GM23338 (cell line): ENCODE measurements at regions not wholly inside any gene's neighbourhood (a gene's known extent, or its start where the extent isn't known, plus 50 kb on each side); places are given as distances from the start of the nearest gene placed in this dataset.

Source experiments
- ATAC-seq: fragments of 200-7000 bp; cut with Tn5 transposase; 3 replicates; pipeline ENCODE4 v1.9.1; 2020
- DNase-seq: peaks from one replicate; pipeline ENCODE4 v3.0.0-alpha.2; 2015; ENCODE audit warnings: low spot score
- H2AFZ ChIP-seq: fragments of 200-600 bp; sonication (generic); 2 replicates; pipeline ENCODE4 v1.8.0; 2016; ENCODE audit warnings: antibody characterized with exemption, mild to moderate bottlenecking, moderate library complexity
- H3F3A ChIP-seq: fragments of 200-600 bp; sonication (generic); replicated peaks from 2 replicates; pipeline ENCODE4 v1.8.0; 2017; ENCODE audit warnings: antibody characterized with exemption, mixed run types, low read depth
- H3K27ac ChIP-seq: fragments of 200-600 bp; sonication (generic); 2 replicates; pipeline ENCODE4 v1.6.1; 2016; ENCODE audit warnings: low read depth
- H3K27me3 ChIP-seq: fragments of 200-600 bp; sonication (generic); 2 replicates; pipeline ENCODE4 v1.8.0; 2016; ENCODE audit warnings: mild to moderate bottlenecking, mixed run types, moderate library complexity; ENCODE audit not compliant: insufficient read depth
- H3K36me3 ChIP-seq: fragments of 200-600 bp; sonication (generic); 2 replicates; pipeline ENCODE4 v1.8.0; 2016; ENCODE audit warnings: mild to moderate bottlenecking; ENCODE audit not compliant: insufficient read depth
- H3K4me1 ChIP-seq: fragments of 200-600 bp; sonication (generic); 2 replicates; pipeline ENCODE4 v1.8.0; 2016; ENCODE audit warnings: mild to moderate bottlenecking, moderate library complexity; ENCODE audit not compliant: insufficient read depth
- H3K4me2 ChIP-seq: fragments of 200-600 bp; sonication (generic); 2 replicates; pipeline ENCODE4 v1.7.1; 2017; ENCODE audit warnings: mixed run types
- H3K4me3 ChIP-seq: fragments of 200-600 bp; sonication (generic); 2 replicates; pipeline ENCODE4 v1.6.1; 2016; ENCODE audit warnings: mixed run types
- H3K79me2 ChIP-seq: fragments of 200-600 bp; sonication (generic); replicated peaks from 2 replicates; pipeline ENCODE4 v1.8.0; 2017; ENCODE audit warnings: mild to moderate bottlenecking; ENCODE audit not compliant: insufficient read depth
- H3K9me2 ChIP-seq: fragments of 200-600 bp; sonication (generic); 2 replicates; pipeline ENCODE4 v1.8.0; 2017; ENCODE audit not compliant: insufficient read depth
- H4K20me1 ChIP-seq: fragments of 200-600 bp; sonication (generic); replicated peaks from 2 replicates; pipeline ENCODE4 v1.8.0; 2017; ENCODE audit warnings: mild to moderate bottlenecking; ENCODE audit not compliant: insufficient read depth
- H3K27ac Mint-ChIP-seq: 2 replicates; pipeline ENCODE4 v1.8.0; 2020; ENCODE audit warnings: inconsistent platforms, mild to moderate bottlenecking, moderate library complexity, mixed read lengths
- H3K27me3 Mint-ChIP-seq: 3 replicates; pipeline ENCODE4 v1.8.0; 2022; ENCODE audit warnings: low read depth, mild to moderate bottlenecking, moderate library complexity, mixed read lengths, inconsistent platforms; ENCODE audit not compliant: insufficient read depth, poor library complexity
- H3K36me3 Mint-ChIP-seq: 3 replicates; pipeline ENCODE4 v1.8.0; 2021; ENCODE audit warnings: low read depth, mild to moderate bottlenecking, inconsistent platforms, moderate library complexity, mixed read lengths
- H3K4me1 Mint-ChIP-seq: 3 replicates; pipeline ENCODE4 v1.8.0; 2020; ENCODE audit warnings: mild to moderate bottlenecking, inconsistent platforms, mixed read lengths
- H3K4me3 Mint-ChIP-seq: 3 replicates; pipeline ENCODE4 v1.8.0; 2021; ENCODE audit warnings: moderate library complexity, mild to moderate bottlenecking, inconsistent platforms, mixed read lengths
- H3K9me3 Mint-ChIP-seq: 3 replicates; pipeline ENCODE4 v1.8.0; 2020; ENCODE audit warnings: moderate library complexity, mild to moderate bottlenecking, inconsistent platforms, mixed read lengths
- CREB1 ChIP-seq: fragments of 250-450 bp; sonication (Bioruptor Pico); IDR thresholded peaks from 2 replicates; pipeline ENCODE4 v1.5.0; 2020; ENCODE audit warnings: low read depth, mild to moderate bottlenecking, moderate library complexity
- CTCF ChIP-seq, 2 experiments: fragments of 200-600 bp in 1 of 2; sonication (generic) in 1 of 2; conservative IDR thresholded peaks; 2 replicates each; pipeline versions ENCODE4 v1.5.1 to v1.6.1; 2016 to 2017; ENCODE audit warnings: antibody characterized with exemption in 2 of 2, low read depth in 2 of 2, mild to moderate bottlenecking in 2 of 2, moderate library complexity in 1 of 2
- ETS1 ChIP-seq: IDR thresholded peaks from 2 replicates; pipeline ENCODE4 v1.6.1; 2016; ENCODE audit warnings: antibody characterized with exemption
- EZH2 ChIP-seq: fragments of 200-600 bp; sonication (generic); IDR thresholded peaks from one replicate; pipeline ENCODE4 v1.8.0; 2017; ENCODE audit warnings: antibody characterized with exemption, mild to moderate bottlenecking, low read depth; ENCODE audit not compliant: unreplicated experiment
- EZH2phosphoT487 ChIP-seq: fragments of 200-600 bp; sonication (generic); IDR thresholded peaks from one replicate; pipeline ENCODE4 v1.8.1; 2018; ENCODE audit warnings: antibody characterized with exemption; ENCODE audit not compliant: unreplicated experiment
- JUNB ChIP-seq: IDR thresholded peaks from one replicate; pipeline ENCODE4 v1.6.1; 2016; ENCODE audit warnings: antibody characterized with exemption; ENCODE audit not compliant: unreplicated experiment
- NANOG ChIP-seq: IDR thresholded peaks from 2 replicates; pipeline ENCODE4 v1.6.1; 2016; ENCODE audit warnings: antibody characterized with exemption, borderline replicate concordance
- POLR2AphosphoS5 ChIP-seq: IDR thresholded peaks from 2 replicates; pipeline ENCODE4 v1.6.1; 2016; ENCODE audit warnings: antibody characterized with exemption, low read depth
- REST ChIP-seq: IDR thresholded peaks from one replicate; pipeline ENCODE4 v1.6.1; 2018; ENCODE audit warnings: antibody characterized with exemption; ENCODE audit not compliant: unreplicated experiment
- STAT1 ChIP-seq: IDR thresholded peaks from one replicate; pipeline ENCODE4 v1.6.1; 2016; ENCODE audit warnings: antibody characterized with exemption; ENCODE audit not compliant: unreplicated experiment
- ZNF114 ChIP-seq: fragments of 250-450 bp; sonication (Bioruptor Pico); IDR thresholded peaks from 2 replicates; pipeline ENCODE4 v1.5.0; 2020; ENCODE audit warnings: mild to moderate bottlenecking, moderate library complexity
- ZNF331 ChIP-seq: fragments of 250-450 bp; sonication (Bioruptor Pico); IDR thresholded peaks from 2 replicates; pipeline ENCODE4 v1.5.0; 2020; ENCODE audit warnings: low read depth, mild to moderate bottlenecking, moderate library complexity
- ZNF462 ChIP-seq: fragments of 250-450 bp; sonication (Bioruptor Pico); IDR thresholded peaks from 2 replicates; pipeline ENCODE4 v1.5.0; 2020; ENCODE audit warnings: mild to moderate bottlenecking, moderate library complexity

- no peak for ATAC-seq
- H3K79me2 ChIP-seq: no peaks in the 10 kb centered on the region
- Mint-ChIP-seq H3K9me3 (no peaks in the 10 kb centered on the region), H3K27me3 (peaks cover 9% of the 10 kb centered on the region), H3K4me1 (peaks cover 6% of the 10 kb centered on the region), H3K4me3 (no peak overlapping the region), H3K36me3 (no peaks in the 10 kb centered on the region), H3K27ac (no peak overlapping the region)
- peaks cover 9% of the 10 kb centered on the region for H3K4me1 ChIP-seq
- H4K20me1 ChIP-seq: no peaks in the 10 kb centered on the region
- H3K4me3 ChIP-seq: no peak overlapping the region
- no peaks in the 10 kb centered on the region for H3K36me3 ChIP-seq
- no peak for TF ChIP-seq ZNF114
- no peak for TF ChIP-seq ETS1
- no peak for TF ChIP-seq REST
- no peak for TF ChIP-seq ZNF462 (CRISPR knock-in tag)
- no peak for TF ChIP-seq JUNB
- TF ChIP-seq CREB1 (CRISPR knock-in tag): no peak
- no peak for TF ChIP-seq EZH2phosphoT487
- no peak for TF ChIP-seq NANOG
- TF ChIP-seq STAT1: no peak
- no peak for TF ChIP-seq CTCF (conservative IDR thresholded peaks at IDR 0.05; ENCODE audit: low read depth in 2 of 2)
- no peak for TF ChIP-seq ZNF331 (CRISPR knock-in tag)
- no peak for TF ChIP-seq POLR2AphosphoS5
- no peak for TF ChIP-seq EZH2
- DNase-seq: no peak
- H3K9me2 ChIP-seq: 0 out of 2 replicates have a peak, but pooled peaks cover 5% of the 10 kb centered on the region
- H2AFZ ChIP-seq: no peak overlapping the region
- no peak overlapping the region for H3K27ac ChIP-seq
- H3K4me2 ChIP-seq: no peak overlapping the region
- H3K27me3 ChIP-seq: no peaks in the 10 kb centered on the region
- no peaks in the 10 kb centered on the region for H3F3A ChIP-seq
These were observed 82.4 kb upstream of the BLID start for GRCh38 chr11:122198291-122198983.
